CD14-positive monocyte (primary cell): ENCODE measurements at regions not wholly inside any gene's neighbourhood (a gene's known extent, or its start where the extent isn't known, plus 50 kb on each side); places are given as distances from the start of the nearest gene placed in this dataset.

Source experiments
- DNase-seq, 3 donors: peaks; one replicate each; pipeline ENCODE4 v3.0.0-alpha.2; 2011 to 2022
- H2AFZ ChIP-seq: 2 replicates; pipeline ENCODE4 v1.6.0; 2012; ENCODE audit warnings: mild to moderate bottlenecking, low read depth, low read length, inconsistent platforms; ENCODE audit not compliant: insufficient read depth, poor library complexity, severe bottlenecking
- H3K27ac ChIP-seq, 2 donors: 1 replicate in 1 of 2; 2 replicates in 1 of 2; pipeline ENCODE4 v1.5.1; 2012 to 2013; ENCODE audit warnings: low read length in 2 of 2, control low read depth in 1 of 2, inconsistent platforms in 1 of 2, low read depth in 1 of 2, mild to moderate bottlenecking in 1 of 2
- H3K27me3 ChIP-seq, 2 donors: one replicate each; pipeline versions ENCODE4 v1.6.0 to v1.6.1; 2011 to 2013; ENCODE audit warnings: low read length in 2 of 2; ENCODE audit not compliant: control insufficient read depth in 2 of 2, insufficient read depth in 2 of 2
- H3K36me3 ChIP-seq, 2 donors: replicated peaks in 1 of 2; 1 replicate in 1 of 2; 2 replicates in 1 of 2; pipeline versions ENCODE4 v1.5.1 to v1.6.1; 2012 to 2013; ENCODE audit warnings: low read length in 2 of 2, control low read depth in 1 of 2, inconsistent platforms in 1 of 2, mild to moderate bottlenecking in 1 of 2; ENCODE audit not compliant: insufficient read depth in 2 of 2, control insufficient read depth in 1 of 2
- H3K4me1 ChIP-seq, 2 donors: 1 replicate in 1 of 2; 2 replicates in 1 of 2; pipeline versions ENCODE4 v1.5.1 to v1.6.1; 2012 to 2013; ENCODE audit warnings: low read length in 2 of 2, control low read depth in 1 of 2, inconsistent platforms in 1 of 2, mild to moderate bottlenecking in 1 of 2, moderate library complexity in 1 of 2; ENCODE audit not compliant: insufficient read depth in 2 of 2, control insufficient read depth in 1 of 2
- H3K4me2 ChIP-seq: replicated peaks from 2 replicates; pipeline ENCODE3; 2012; ENCODE audit warnings: low read length, moderate library complexity, mild to moderate bottlenecking; ENCODE audit not compliant: poor library complexity, severe bottlenecking; ENCODE audit errors: extremely low read depth
- H3K4me3 ChIP-seq, 3 experiments: fragments of 200-600 bp in 1 of 3; sonication (generic) in 1 of 3; replicated peaks in 1 of 3; 1 replicate in 2 of 3; 2 replicates in 1 of 3; pipeline ENCODE4 v1.5.1; 2011 to 2013; ENCODE audit warnings: low read length in 3 of 3, mild to moderate bottlenecking in 3 of 3, control low read depth in 2 of 3, low read depth in 2 of 3, inconsistent platforms in 1 of 3, moderate library complexity in 1 of 3
- H3K79me2 ChIP-seq: 2 replicates; pipeline ENCODE4 v1.6.0; 2012; ENCODE audit warnings: mild to moderate bottlenecking, control low read depth, inconsistent platforms, low read length, moderate library complexity; ENCODE audit not compliant: insufficient read depth
- H3K9ac ChIP-seq: 2 replicates; pipeline ENCODE4 v1.6.0; 2017; ENCODE audit warnings: low read length, mild to moderate bottlenecking; ENCODE audit not compliant: insufficient read depth, poor library complexity, severe bottlenecking
- H3K9me3 ChIP-seq, 2 donors: replicated peaks in 1 of 2; 1 replicate in 1 of 2; 2 replicates in 1 of 2; pipeline versions ENCODE4 v1.5.1 to v1.6.1; 2012 to 2013; ENCODE audit warnings: low read length in 2 of 2, control low read depth in 1 of 2; ENCODE audit not compliant: control insufficient read depth in 1 of 2, insufficient read depth in 1 of 2
- H4K20me1 ChIP-seq: 2 replicates; pipeline ENCODE4 v1.6.0; 2012; ENCODE audit warnings: mild to moderate bottlenecking, low read length, control low read depth, moderate library complexity; ENCODE audit not compliant: insufficient read depth
- H3K27ac Mint-ChIP-seq, 7 donors: one replicate each; pipeline ENCODE4 v1.8.0; 2020; ENCODE audit warnings: mild to moderate bottlenecking in 7 of 7, mixed read lengths in 7 of 7, moderate library complexity in 6 of 7, inconsistent platforms in 2 of 7
- H3K27me3 Mint-ChIP-seq, 3 donors: one replicate each; pipeline ENCODE4 v1.8.0; 2021 to 2022; ENCODE audit warnings: low read depth in 3 of 3, mild to moderate bottlenecking in 3 of 3, mixed read lengths in 3 of 3, moderate library complexity in 3 of 3, inconsistent platforms in 1 of 3
- H3K36me3 Mint-ChIP-seq, 2 donors: one replicate each; pipeline ENCODE4 v1.8.0; 2020; ENCODE audit warnings: mixed read lengths in 2 of 2, inconsistent platforms in 1 of 2, mild to moderate bottlenecking in 1 of 2
- H3K4me1 Mint-ChIP-seq: one replicate; pipeline ENCODE4 v1.8.0; 2020; ENCODE audit warnings: mild to moderate bottlenecking, mixed read lengths
- H3K4me3 Mint-ChIP-seq, 2 donors: one replicate each; pipeline ENCODE4 v1.8.0; 2020; ENCODE audit warnings: mild to moderate bottlenecking in 2 of 2, mixed read lengths in 2 of 2, moderate library complexity in 1 of 2
- H3K9me3 Mint-ChIP-seq, 7 donors: one replicate each; pipeline ENCODE4 v1.8.0; 2020 to 2022; ENCODE audit warnings: mixed read lengths in 7 of 7, mild to moderate bottlenecking in 6 of 7, moderate library complexity in 6 of 7, inconsistent platforms in 2 of 7
- CTCF ChIP-seq: fragments of 200-600 bp; IDR thresholded peaks from one replicate; pipeline ENCODE4 v1.8.0; 2022; ENCODE audit warnings: antibody characterized with exemption, mild to moderate bottlenecking
- WGBS: methylation state at CpG from one replicate; pipeline ENCODE4 v1.1.5; 2013; ENCODE audit warnings: missing lambda C conversion rate; ENCODE audit not compliant: insufficient coverage; 5-methylcytosine and 5-hydroxymethylcytosine counted together
- intact Hi-C, 2 donors: fragments of 100-400 bp; cut with micrococcal nuclease; formaldehyde crosslinking; loops; one replicate each; pipeline versions ENCODE4 v1.15.0 to v1.15.1; 2023

GRCh38 chr12:71071536-71072097, 86.2 kb downstream of the TSPAN8 start:
- Mint-ChIP-seq H3K4me3 (no peak overlapping the region), H3K27ac (no peak overlapping the region), H3K27me3 (no peaks in the 10 kb centered on the region), H3K4me1 (no peaks in the 10 kb centered on the region), H3K36me3 (no peaks in the 10 kb centered on the region), H3K9me3 (peaks cover 0 to 6% (median 2%) of the 10 kb centered on the region in 7 donors)
- Histone ChIP-seq H3K79me2 (no peaks in the 10 kb centered on the region), H3K4me3 (no peak overlapping the region), H3K4me2 (no peak overlapping the region), H3K9me3 (peaks cover 3 to 4% of the 10 kb centered on the region in 2 donors), H3K27me3 (no peaks in the 10 kb centered on the region), H2AFZ (no peak overlapping the region), H3K4me1 (no peaks in the 10 kb centered on the region), H3K9ac (no peak overlapping the region), H3K36me3 (no peaks in the 10 kb centered on the region), H4K20me1 (no peaks in the 10 kb centered on the region), H3K27ac (no peak overlapping the region)
- TF ChIP-seq CTCF = no peak
- no peak for DNase-seq
- WGBS = no CpG with 5 or more reads among the region's 3 CpGs
- intact Hi-C loops = no loop called here

GRCh38 chr12:71070416-71071128, 87.2 kb downstream of the TSPAN8 start:
- H3K27me3 ChIP-seq = no peaks in the 10 kb centered on the region
- no peak for DNase-seq
- no peak overlapping the region for H3K9ac ChIP-seq
- no peaks in the 10 kb centered on the region for H3K4me1 ChIP-seq
- no peak overlapping the region for H2AFZ ChIP-seq
- intact Hi-C loops = no loop called here
- H3K9me3 ChIP-seq = peaks cover 3 to 4% of the 10 kb centered on the region in 2 donors
- H3K4me2 ChIP-seq = no peak overlapping the region
- no peaks in the 10 kb centered on the region for H3K79me2 ChIP-seq
- Mint-ChIP-seq H3K4me3 (no peak overlapping the region), H3K36me3 (no peaks in the 10 kb centered on the region), H3K4me1 (no peaks in the 10 kb centered on the region), H3K27ac (no peak overlapping the region), H3K9me3 (peaks cover 0 to 6% (median 2%) of the 10 kb centered on the region in 7 donors), H3K27me3 (no peaks in the 10 kb centered on the region)
- no peak overlapping the region for H3K27ac ChIP-seq
- no peak overlapping the region for H3K4me3 ChIP-seq
- no peak for TF ChIP-seq CTCF
- no peaks in the 10 kb centered on the region for H4K20me1 ChIP-seq
- WGBS = no CpG with 5 or more reads among the region's 3 CpGs
- no peaks in the 10 kb centered on the region for H3K36me3 ChIP-seq
